Gastroesophageal sphincter (tissue), 3 donors: ENCODE measurements at regions not wholly inside any gene's neighbourhood (a gene's known extent, or its start where the extent isn't known, plus 50 kb on each side); places are given as distances from the start of the nearest gene placed in this dataset.

Experiments
- EP300 ChIP-seq: sonication (generic); formaldehyde crosslinking; IDR thresholded peaks from one replicate; pipeline ENCODE4 v1.6.1; 2017; ENCODE audit warnings: antibody characterized with exemption, mild to moderate bottlenecking
- POLR2A ChIP-seq, 2 donors: fragments of 450-650 bp; IDR thresholded peaks; one replicate each; pipeline ENCODE4 v1.6.1; 2017; ENCODE audit warnings: antibody characterized with exemption in 2 of 2, mild to moderate bottlenecking in 2 of 2, moderate library complexity in 1 of 2
- TF ChIP-seq, protein P1 (sequence below), 4 experiments: fragments of 200-600 bp in 2 of 4; fragments of 450-650 bp in 2 of 4; sonication (generic) in 1 of 4; IDR thresholded peaks; one replicate each; pipeline ENCODE4 v1.5.1; 2017 to 2019; ENCODE audit warnings: antibody characterized with exemption in 4 of 4, mild to moderate bottlenecking in 2 of 4, moderate library complexity in 2 of 4

DNA sequence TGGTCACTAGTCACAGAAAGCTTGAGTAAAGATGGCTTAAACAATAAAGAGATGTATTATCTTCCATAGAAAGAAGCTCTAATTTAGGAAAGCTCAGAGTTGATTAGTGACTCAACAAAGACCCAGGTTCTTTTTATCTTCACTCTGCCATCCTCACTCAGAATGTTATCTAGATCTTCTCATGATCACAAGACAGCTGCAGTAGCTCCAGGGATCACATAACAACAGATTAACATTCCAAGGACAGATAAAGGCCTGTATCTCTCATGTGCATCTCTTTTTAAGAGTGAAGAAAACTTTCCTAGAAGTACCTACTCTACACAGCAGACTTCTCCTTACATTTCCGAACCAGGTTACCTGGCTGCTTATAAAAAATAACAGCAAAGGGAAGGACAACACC, 368.7 kb upstream of the PROX1 start:
- TF ChIP-seq, protein P1, sequence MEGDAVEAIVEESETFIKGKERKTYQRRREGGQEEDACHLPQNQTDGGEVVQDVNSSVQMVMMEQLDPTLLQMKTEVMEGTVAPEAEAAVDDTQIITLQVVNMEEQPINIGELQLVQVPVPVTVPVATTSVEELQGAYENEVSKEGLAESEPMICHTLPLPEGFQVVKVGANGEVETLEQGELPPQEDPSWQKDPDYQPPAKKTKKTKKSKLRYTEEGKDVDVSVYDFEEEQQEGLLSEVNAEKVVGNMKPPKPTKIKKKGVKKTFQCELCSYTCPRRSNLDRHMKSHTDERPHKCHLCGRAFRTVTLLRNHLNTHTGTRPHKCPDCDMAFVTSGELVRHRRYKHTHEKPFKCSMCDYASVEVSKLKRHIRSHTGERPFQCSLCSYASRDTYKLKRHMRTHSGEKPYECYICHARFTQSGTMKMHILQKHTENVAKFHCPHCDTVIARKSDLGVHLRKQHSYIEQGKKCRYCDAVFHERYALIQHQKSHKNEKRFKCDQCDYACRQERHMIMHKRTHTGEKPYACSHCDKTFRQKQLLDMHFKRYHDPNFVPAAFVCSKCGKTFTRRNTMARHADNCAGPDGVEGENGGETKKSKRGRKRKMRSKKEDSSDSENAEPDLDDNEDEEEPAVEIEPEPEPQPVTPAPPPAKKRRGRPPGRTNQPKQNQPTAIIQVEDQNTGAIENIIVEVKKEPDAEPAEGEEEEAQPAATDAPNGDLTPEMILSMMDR (IDR thresholded peaks at IDR 0.05) = no peak
- no peak for TF ChIP-seq POLR2A (IDR thresholded peaks at IDR 0.05)
- no peak for TF ChIP-seq EP300
